Neural cell (in vitro differentiated cells): ENCODE measurements at regions not wholly inside any gene's neighbourhood (a gene's known extent, or its start where the extent isn't known, plus 50 kb on each side); places are given as distances from the start of the nearest gene placed in this dataset.

Experiments used
- TAF1 ChIP-seq: IDR thresholded peaks from 2 replicates; pipeline ENCODE4 v1.6.1; 2012; ENCODE audit warnings: low read depth
- TF ChIP-seq, protein P1 (sequence below): fragments of 450-650 bp; IDR thresholded peaks from 2 replicates; pipeline ENCODE4 v1.5.1; 2014; ENCODE audit warnings: antibody characterized with exemption, mild to moderate bottlenecking, moderate library complexity; ENCODE audit not compliant: poor library complexity, severe bottlenecking

GRCh38 chr12:85476756-85477155, 196.7 kb downstream of the ALX1 start:
- TF ChIP-seq, protein P1, sequence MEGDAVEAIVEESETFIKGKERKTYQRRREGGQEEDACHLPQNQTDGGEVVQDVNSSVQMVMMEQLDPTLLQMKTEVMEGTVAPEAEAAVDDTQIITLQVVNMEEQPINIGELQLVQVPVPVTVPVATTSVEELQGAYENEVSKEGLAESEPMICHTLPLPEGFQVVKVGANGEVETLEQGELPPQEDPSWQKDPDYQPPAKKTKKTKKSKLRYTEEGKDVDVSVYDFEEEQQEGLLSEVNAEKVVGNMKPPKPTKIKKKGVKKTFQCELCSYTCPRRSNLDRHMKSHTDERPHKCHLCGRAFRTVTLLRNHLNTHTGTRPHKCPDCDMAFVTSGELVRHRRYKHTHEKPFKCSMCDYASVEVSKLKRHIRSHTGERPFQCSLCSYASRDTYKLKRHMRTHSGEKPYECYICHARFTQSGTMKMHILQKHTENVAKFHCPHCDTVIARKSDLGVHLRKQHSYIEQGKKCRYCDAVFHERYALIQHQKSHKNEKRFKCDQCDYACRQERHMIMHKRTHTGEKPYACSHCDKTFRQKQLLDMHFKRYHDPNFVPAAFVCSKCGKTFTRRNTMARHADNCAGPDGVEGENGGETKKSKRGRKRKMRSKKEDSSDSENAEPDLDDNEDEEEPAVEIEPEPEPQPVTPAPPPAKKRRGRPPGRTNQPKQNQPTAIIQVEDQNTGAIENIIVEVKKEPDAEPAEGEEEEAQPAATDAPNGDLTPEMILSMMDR, result no peak
- TF ChIP-seq TAF1, result no peak
